ENCODE measurements at regions not wholly inside any gene's neighbourhood (a gene's known extent, or its start where the extent isn't known, plus 50 kb on each side); places are given as distances from the start of the nearest gene placed in this dataset.

- TF ChIP-seq, protein P1, sequence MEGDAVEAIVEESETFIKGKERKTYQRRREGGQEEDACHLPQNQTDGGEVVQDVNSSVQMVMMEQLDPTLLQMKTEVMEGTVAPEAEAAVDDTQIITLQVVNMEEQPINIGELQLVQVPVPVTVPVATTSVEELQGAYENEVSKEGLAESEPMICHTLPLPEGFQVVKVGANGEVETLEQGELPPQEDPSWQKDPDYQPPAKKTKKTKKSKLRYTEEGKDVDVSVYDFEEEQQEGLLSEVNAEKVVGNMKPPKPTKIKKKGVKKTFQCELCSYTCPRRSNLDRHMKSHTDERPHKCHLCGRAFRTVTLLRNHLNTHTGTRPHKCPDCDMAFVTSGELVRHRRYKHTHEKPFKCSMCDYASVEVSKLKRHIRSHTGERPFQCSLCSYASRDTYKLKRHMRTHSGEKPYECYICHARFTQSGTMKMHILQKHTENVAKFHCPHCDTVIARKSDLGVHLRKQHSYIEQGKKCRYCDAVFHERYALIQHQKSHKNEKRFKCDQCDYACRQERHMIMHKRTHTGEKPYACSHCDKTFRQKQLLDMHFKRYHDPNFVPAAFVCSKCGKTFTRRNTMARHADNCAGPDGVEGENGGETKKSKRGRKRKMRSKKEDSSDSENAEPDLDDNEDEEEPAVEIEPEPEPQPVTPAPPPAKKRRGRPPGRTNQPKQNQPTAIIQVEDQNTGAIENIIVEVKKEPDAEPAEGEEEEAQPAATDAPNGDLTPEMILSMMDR (IDR thresholded peaks at IDR 0.05; ENCODE audit: low read depth, low read length): no peak
- no peak for DNase-seq (ENCODE audit: extremely low read depth, low read depth)
Measured at GRCh38 chr4:128358913-128359279, 71.3 kb upstream of the PGRMC2 start.

DNA sequence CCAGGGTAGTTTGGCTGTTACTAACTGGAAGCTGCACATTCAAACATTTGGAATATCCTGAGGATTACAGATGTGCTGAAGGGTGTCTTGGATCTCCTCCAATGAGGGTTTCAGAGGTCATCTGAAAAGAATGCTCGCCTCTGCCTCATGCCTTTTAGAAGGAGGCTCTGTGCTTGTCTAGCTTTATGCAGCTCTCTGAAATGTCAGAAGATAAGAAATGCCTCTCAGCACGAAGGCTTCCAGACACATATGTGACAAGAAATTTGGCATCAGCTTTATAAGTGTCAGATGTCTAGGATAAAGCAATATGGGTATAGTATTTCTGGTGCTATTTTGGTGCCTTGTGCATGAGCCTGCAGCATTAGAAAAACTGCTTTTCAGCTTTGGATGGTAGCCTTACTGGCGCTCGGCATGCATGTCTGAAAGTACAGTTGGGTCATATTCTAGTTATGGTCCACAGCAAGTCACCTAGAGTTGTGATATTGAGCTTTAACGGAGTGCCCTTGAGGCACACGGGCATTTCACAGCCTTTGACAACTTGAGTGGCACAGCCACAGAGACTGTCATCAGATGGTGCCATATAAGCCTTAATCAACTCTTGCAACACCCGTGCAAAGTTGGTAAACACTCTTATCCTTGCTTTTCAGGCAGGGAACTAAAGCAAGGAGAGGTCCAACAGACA is 70.8 kb upstream of the PGRMC2 start:
- TF ChIP-seq, protein P1 (IDR thresholded peaks at IDR 0.05; ENCODE audit: low read depth, low read length): no peak
- peak; percentile 91 for DNase-seq (ENCODE audit: extremely low read depth, low read depth)

- TF ChIP-seq, protein P1 (IDR thresholded peaks at IDR 0.05; ENCODE audit: low read depth, low read length): no peak
- DNase-seq (ENCODE audit: extremely low read depth, low read depth): no peak
Measured at GRCh38 chr4:128357286-128357685, 69.7 kb upstream of the PGRMC2 start.

DNA sequence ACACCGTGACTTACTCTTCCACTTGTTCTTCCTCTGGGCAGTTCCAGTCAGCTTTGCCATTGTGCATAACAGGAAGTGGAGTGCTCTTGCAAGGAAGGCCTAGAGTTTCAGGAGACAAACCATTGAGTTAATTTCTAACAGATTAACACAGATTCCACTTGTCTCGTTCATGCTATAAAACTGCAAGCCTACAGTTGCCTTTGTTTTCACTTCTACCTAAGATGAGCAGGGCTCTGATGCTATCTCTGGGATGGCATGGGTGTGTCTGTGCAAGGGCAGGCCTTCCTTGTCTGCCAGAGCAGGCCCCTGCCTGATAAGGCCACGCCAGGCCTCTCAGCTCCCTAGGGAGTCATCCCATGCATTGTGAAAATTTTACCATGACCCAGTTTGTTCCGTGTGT is 67.7 kb upstream of the PGRMC2 start:
- DNase-seq (ENCODE audit: extremely low read depth, low read depth): no peak
- TF ChIP-seq, protein P1 (IDR thresholded peaks at IDR 0.05; ENCODE audit: low read depth, low read length): no peak

DNA sequence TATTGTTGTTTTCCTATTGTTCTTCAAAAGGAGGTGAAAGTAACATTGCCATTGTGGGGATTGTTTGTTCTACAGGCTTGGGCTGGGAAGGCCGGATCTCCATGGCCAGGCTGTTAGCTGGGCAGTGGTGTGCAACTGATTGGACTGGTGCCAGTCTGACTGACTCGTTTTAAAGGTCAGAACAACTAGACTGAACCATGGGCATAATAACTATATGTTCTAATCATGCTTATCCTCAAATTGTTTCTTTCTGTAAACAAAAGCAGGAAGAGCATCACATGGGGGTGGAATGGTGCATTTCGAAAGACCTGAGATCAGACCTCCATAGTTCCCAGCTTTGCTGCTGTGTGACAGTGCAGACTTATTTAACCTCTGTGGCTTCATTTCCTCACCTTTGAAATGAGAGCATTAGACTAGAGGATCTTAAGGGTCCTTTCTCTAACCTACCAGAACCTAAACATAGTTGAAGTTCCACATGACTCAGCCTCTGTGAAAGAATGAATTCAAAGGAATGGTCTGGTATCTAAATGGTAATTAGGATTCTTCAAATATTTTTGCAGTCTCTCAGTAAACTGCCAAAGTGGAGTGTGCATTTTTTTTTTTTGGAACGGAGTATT is 66.7 kb upstream of the PGRMC2 start:
- TF ChIP-seq, protein P1 (IDR thresholded peaks at IDR 0.05; ENCODE audit: low read depth, low read length): no peak
- peak; percentile 69 for DNase-seq (ENCODE audit: extremely low read depth, low read depth)

DNA sequence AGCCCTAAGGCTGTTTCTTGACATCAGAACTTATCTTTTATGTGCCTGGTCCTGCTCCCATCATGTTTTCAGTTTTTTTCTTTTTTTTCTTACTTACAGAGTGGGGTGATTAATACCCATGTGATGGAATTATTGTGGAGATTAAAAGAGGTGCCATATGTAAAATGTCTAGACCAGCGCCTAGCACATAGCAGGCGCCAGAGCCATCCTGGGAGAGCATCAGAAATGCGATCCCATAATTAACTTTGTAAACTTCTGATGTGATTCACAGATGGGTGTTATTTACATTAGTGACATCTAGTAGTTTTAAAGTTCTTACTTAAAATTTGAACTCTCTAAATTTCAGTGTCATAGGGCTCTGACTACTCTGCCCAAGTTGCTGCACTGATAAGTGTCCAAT is 66.2 kb upstream of the PGRMC2 start:
- no peak for DNase-seq (ENCODE audit: extremely low read depth, low read depth)
- TF ChIP-seq, protein P1 (IDR thresholded peaks at IDR 0.05; ENCODE audit: low read depth, low read length): no peak

- TF ChIP-seq, protein P1 (IDR thresholded peaks at IDR 0.05; ENCODE audit: low read depth, low read length): no peak
- DNase-seq (ENCODE audit: extremely low read depth, low read depth): no peak
Measured at GRCh38 chr4:128351502-128351901, 63.9 kb upstream of the PGRMC2 start.

Measured in AG09319 (cell line).